HepG2 (cell line): ENCODE measurements at regions not wholly inside any gene's neighbourhood (a gene's known extent, or its start where the extent isn't known, plus 50 kb on each side); places are given as distances from the start of the nearest gene placed in this dataset.

ENCODE experiments used
- CREB1 ChIP-seq, 2 experiments: fragments of 450-650 bp in 1 of 2; IDR thresholded peaks; 2 replicates each; pipeline ENCODE4 v1.6.1; 2016 to 2017; ENCODE audit warnings: control low read depth in 1 of 2, mild to moderate bottlenecking in 1 of 2, missing compliant biosample characterization in 1 of 2, missing genetic modification characterization in 1 of 2
- CREM ChIP-seq, 2 experiments: sonication (generic) in 1 of 2; formaldehyde crosslinking in 1 of 2; IDR thresholded peaks; 2 replicates each; pipeline versions ENCODE4 v1.4.0 to v1.6.1; 2016 to 2020; ENCODE audit warnings: antibody characterized with exemption in 1 of 2, mild to moderate bottlenecking in 1 of 2, missing genetic modification reagents in 1 of 2
- ETV6 ChIP-seq: sonication (generic); formaldehyde crosslinking; conservative IDR thresholded peaks from 2 replicates; pipeline ENCODE4 v1.4.0; 2020; ENCODE audit warnings: missing genetic modification reagents
- HIVEP1 ChIP-seq: sonication (generic); formaldehyde crosslinking; IDR thresholded peaks from 2 replicates; pipeline ENCODE4 v1.4.0; 2020; ENCODE audit warnings: mild to moderate bottlenecking, missing genetic modification reagents
- HNRNPUL1 ChIP-seq: fragments of 200-400 bp; formaldehyde crosslinking; IDR thresholded peaks from 2 replicates; pipeline ENCODE4 v1.6.1; 2017; ENCODE audit warnings: low read depth, mild to moderate bottlenecking, low read length, moderate library complexity
- MAFF ChIP-seq: IDR thresholded peaks from 2 replicates; pipeline ENCODE4 v1.6.1; 2011; ENCODE audit warnings: low read depth, low read length, improper control_type of control experiment
- MIXL1 ChIP-seq: IDR thresholded peaks from 2 replicates; pipeline ENCODE4 v1.6.1; 2016
- ZBTB26 ChIP-seq: IDR thresholded peaks from 2 replicates; pipeline ENCODE4 v1.6.1; 2016; ENCODE audit warnings: missing compliant biosample characterization, missing genetic modification reagents, borderline replicate concordance
- ZBTB43 ChIP-seq: sonication (generic); formaldehyde crosslinking; conservative IDR thresholded peaks from 2 replicates; pipeline ENCODE4 v1.4.0; 2020; ENCODE audit warnings: missing genetic modification reagents
- ZNF235 ChIP-seq: sonication (generic); formaldehyde crosslinking; IDR thresholded peaks from 2 replicates; pipeline ENCODE4 v1.8.1; 2023; ENCODE audit warnings: mild to moderate bottlenecking, missing genetic modification reagents, borderline replicate concordance
- ZNF414 ChIP-seq: sonication (generic); formaldehyde crosslinking; IDR thresholded peaks from 2 replicates; pipeline ENCODE4 v1.5.0; 2020; ENCODE audit warnings: missing genetic modification reagents
- ZNF503 ChIP-seq: sonication (generic); formaldehyde crosslinking; IDR thresholded peaks from 2 replicates; pipeline ENCODE4 v1.4.0; 2020; ENCODE audit warnings: missing genetic modification reagents
- ZNF558 ChIP-seq: sonication (generic); formaldehyde crosslinking; IDR thresholded peaks from 2 replicates; pipeline ENCODE4 v1.9.0; 2022; ENCODE audit warnings: mild to moderate bottlenecking, missing genetic modification reagents, borderline replicate concordance
- ZNF577 ChIP-seq: sonication (generic); formaldehyde crosslinking; IDR thresholded peaks from 2 replicates; pipeline ENCODE4 v1.4.0; 2020; ENCODE audit warnings: mild to moderate bottlenecking, low read depth, missing genetic modification reagents, borderline replicate concordance
- ZNF670 ChIP-seq: sonication (generic); formaldehyde crosslinking; IDR thresholded peaks from 2 replicates; pipeline ENCODE4 v1.8.0; 2022; ENCODE audit warnings: mild to moderate bottlenecking, missing genetic modification reagents, borderline replicate concordance
- ZNF7 ChIP-seq: IDR thresholded peaks from 2 replicates; pipeline ENCODE4 v1.6.1; 2016; ENCODE audit warnings: missing biosample characterization, missing genetic modification reagents
- ZNF709 ChIP-seq: sonication (generic); formaldehyde crosslinking; IDR thresholded peaks from 2 replicates; pipeline ENCODE4 v1.5.0; 2020; ENCODE audit warnings: mild to moderate bottlenecking, missing genetic modification reagents
- ZNF720 ChIP-seq: sonication (generic); formaldehyde crosslinking; IDR thresholded peaks from 2 replicates; pipeline ENCODE4 v1.4.0; 2020; ENCODE audit warnings: missing genetic modification reagents
- TF ChIP-seq, protein P1 (sequence below): IDR thresholded peaks from 2 replicates; pipeline ENCODE4 v1.6.1; 2016; ENCODE audit warnings: low read depth, control low read depth

DNA sequence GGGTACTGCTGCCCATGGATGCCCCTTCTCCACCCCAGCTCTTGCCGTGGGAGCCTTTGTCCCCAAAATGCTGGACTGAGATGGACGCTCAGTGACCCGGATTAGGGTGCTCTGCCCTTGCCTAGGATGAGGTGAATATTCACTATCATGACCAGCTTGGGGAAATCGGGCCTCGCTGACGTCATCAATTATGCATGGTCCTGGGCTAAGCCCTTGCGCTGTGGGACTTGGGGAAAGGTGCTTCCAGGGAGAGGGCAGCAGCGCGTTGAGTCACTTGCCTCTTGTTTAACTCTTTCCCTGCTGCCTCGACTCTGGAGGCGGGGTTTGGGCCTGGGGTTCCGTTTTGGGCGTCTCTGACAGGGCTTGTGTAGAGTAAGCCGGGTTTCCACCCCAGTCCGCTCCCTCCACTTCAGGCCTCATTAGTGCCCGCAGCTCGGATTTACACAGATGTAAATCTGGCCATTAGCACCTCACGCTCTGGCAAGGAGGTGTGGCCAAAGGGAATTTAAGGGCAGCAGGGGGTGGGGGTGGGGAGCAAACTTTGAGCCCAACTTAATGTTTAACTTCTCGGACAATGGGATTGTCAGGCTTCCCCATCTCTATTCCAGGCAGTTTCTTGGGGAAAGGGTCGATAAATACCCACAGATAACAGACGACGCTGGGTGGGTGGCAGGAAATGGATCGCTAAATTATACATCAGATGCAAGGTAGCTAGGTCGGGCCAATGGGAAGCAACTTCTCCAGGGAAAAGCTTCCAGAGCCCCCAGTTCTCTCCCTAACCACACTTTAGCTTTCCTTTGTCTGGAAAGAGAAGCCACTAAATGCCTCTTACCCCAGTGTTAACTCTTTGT is 51.3 kb upstream of the TCF7L2 start (continued):
- TF ChIP-seq, protein P1, sequence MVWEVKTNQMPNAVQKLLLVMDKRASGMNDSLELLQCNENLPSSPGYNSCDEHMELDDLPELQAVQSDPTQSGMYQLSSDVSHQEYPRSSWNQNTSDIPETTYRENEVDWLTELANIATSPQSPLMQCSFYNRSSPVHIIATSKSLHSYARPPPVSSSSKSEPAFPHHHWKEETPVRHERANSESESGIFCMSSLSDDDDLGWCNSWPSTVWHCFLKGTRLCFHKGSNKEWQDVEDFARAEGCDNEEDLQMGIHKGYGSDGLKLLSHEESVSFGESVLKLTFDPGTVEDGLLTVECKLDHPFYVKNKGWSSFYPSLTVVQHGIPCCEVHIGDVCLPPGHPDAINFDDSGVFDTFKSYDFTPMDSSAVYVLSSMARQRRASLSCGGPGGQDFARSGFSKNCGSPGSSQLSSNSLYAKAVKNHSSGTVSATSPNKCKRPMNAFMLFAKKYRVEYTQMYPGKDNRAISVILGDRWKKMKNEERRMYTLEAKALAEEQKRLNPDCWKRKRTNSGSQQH (CRISPR knock-in tag) = no peak
- TF ChIP-seq ZBTB43 = no peak
- TF ChIP-seq ZNF720 (CRISPR knock-in tag) = 0 out of 2 replicates have a peak, but pooled peaks have one; percentile 28
- TF ChIP-seq ZNF558 (CRISPR knock-in tag) = no peak
- peak; percentile 84; the same call in 1 of the 2 replicates for TF ChIP-seq ZNF709 (CRISPR knock-in tag)
- TF ChIP-seq ETV6 = 0 out of 2 replicates have a peak, but pooled peaks have one; percentile 18
- peak; percentile 99 for TF ChIP-seq CREB1 (IDR thresholded peaks at IDR 0.05)
- peak; percentile 98 for TF ChIP-seq CREB1 (CRISPR knock-in tag; IDR thresholded peaks at IDR 0.05)
- peak; percentile 91 for TF ChIP-seq HIVEP1 (CRISPR knock-in tag)
- TF ChIP-seq ZNF414 (CRISPR knock-in tag) = no peak
- TF ChIP-seq ZNF503 = peak; percentile 33; the same call in 1 of the 2 replicates
- no peak for TF ChIP-seq ZNF577 (CRISPR knock-in tag)
- TF ChIP-seq MIXL1 = peak; percentile 81
- 0 out of 2 replicates have a peak, but pooled peaks have one; percentile 55 for TF ChIP-seq HNRNPUL1
- TF ChIP-seq ZNF235 (CRISPR knock-in tag) = no peak
- no peak for TF ChIP-seq ZBTB26
- TF ChIP-seq MAFF = peak; percentile 90
- no peak for TF ChIP-seq ZNF7 (CRISPR knock-in tag)
- TF ChIP-seq ZNF670 (CRISPR knock-in tag) = peak; percentile 59; the same call in 1 of the 2 replicates
- peak; percentile 90 for TF ChIP-seq CREM (IDR thresholded peaks at IDR 0.05)
- no peak for TF ChIP-seq CREM (CRISPR knock-in tag; IDR thresholded peaks at IDR 0.05)
